PC-3 (cell line): ENCODE measurements at regions not wholly inside any gene's neighbourhood (a gene's known extent, or its start where the extent isn't known, plus 50 kb on each side); places are given as distances from the start of the nearest gene placed in this dataset.

Experiments used
- CTCF ChIP-seq: fragments of 300-600 bp; sonication (generic); conservative IDR thresholded peaks from 2 replicates; pipeline ENCODE4 v1.5.1; 2017; ENCODE audit warnings: antibody characterized with exemption, low read depth, mild to moderate bottlenecking, low read length
- EZH2 ChIP-seq: fragments of 300-600 bp; sonication (generic); IDR thresholded peaks from one replicate; pipeline ENCODE4 v1.6.1; 2017; ENCODE audit warnings: antibody characterized with exemption, mild to moderate bottlenecking, low read length; ENCODE audit not compliant: unreplicated experiment
- EZH2phosphoT487 ChIP-seq: fragments of 300-600 bp; sonication (generic); IDR thresholded peaks from 2 replicates; pipeline ENCODE4 v1.6.1; 2018; ENCODE audit warnings: mild to moderate bottlenecking, antibody characterized with exemption, low read length, borderline replicate concordance

GRCh38 chr19:29449371-29449770 is 76.4 kb upstream of the VSTM2B start:
- no peak for TF ChIP-seq EZH2phosphoT487
- TF ChIP-seq CTCF: no peak
- TF ChIP-seq EZH2: no peak
